Ascending aorta (tissue), 2 donors: ENCODE measurements at regions not wholly inside any gene's neighbourhood (a gene's known extent, or its start where the extent isn't known, plus 50 kb on each side); places are given as distances from the start of the nearest gene placed in this dataset.
"Not testable (repeated sequence)": the region's sequence is repeated elsewhere in the genome, so short reads cannot be mapped to it uniquely, and the experiment has no call there.

Experiments
- DNase-seq, 2 donors: peaks; one replicate each; pipeline ENCODE4 v3.0.0-alpha.2; 2019; ENCODE audit warnings: low spot score in 2 of 2
- H3K27ac ChIP-seq, 2 donors: fragments of 200-600 bp; sonication (generic); one replicate each; pipeline ENCODE4 v1.5.1; 2016 to 2017; ENCODE audit warnings: mild to moderate bottlenecking in 1 of 2
- H3K27me3 ChIP-seq: fragments of 200-600 bp; sonication (generic); one replicate; pipeline ENCODE4 v1.5.1; 2017
- H3K36me3 ChIP-seq, 2 donors: fragments of 200-600 bp; sonication (generic); one replicate each; pipeline ENCODE4 v1.5.1; 2016
- H3K4me1 ChIP-seq, 2 donors: fragments of 200-600 bp; sonication (generic); one replicate each; pipeline ENCODE4 v1.5.1; 2016 to 2017; ENCODE audit warnings: mild to moderate bottlenecking in 1 of 2
- H3K4me3 ChIP-seq, 2 donors: fragments of 200-600 bp; sonication (generic); one replicate each; pipeline ENCODE4 v1.5.1; 2016 to 2017; ENCODE audit warnings: mild to moderate bottlenecking in 1 of 2
- H3K9me3 ChIP-seq, 2 donors: fragments of 200-600 bp; sonication (generic); one replicate each; pipeline ENCODE4 v1.5.1; 2016
- intact Hi-C: fragments of 100-400 bp; cut with DNase I; formaldehyde crosslinking; loops from one replicate; pipeline ENCODE4 v1.15.1; 2023
- TF ChIP-seq, protein P1 (sequence below), 3 experiments: fragments of 200-600 bp in 2 of 3; fragments of 450-650 bp in 1 of 3; sonication (generic) in 2 of 3; IDR thresholded peaks; one replicate each; pipeline ENCODE4 v1.5.1; 2016 to 2019; ENCODE audit warnings: antibody characterized with exemption in 3 of 3, mild to moderate bottlenecking in 1 of 3, moderate library complexity in 1 of 3

DNA sequence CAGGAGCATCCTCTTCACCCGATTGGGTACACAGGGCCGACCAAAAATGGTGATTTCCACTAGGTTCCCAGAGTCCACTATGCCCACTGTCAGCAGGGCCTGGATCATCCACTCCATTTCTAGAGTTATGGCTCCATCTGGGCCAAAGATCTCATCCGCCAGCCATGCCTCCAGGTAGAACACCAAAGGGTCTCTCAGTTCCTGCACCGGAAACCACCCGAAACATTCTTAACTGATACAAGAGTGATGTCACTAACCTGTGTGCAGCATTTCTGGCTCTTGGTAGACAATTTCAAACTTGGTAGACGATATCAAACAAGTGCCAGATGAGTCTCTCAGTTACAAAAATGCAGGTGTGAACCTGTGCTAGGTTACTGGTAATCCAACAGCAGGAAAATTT is 306.1 kb downstream of the BCOR start:
- H3K9me3 ChIP-seq: no peaks in the 10 kb centered on the region
- TF ChIP-seq, protein P1, sequence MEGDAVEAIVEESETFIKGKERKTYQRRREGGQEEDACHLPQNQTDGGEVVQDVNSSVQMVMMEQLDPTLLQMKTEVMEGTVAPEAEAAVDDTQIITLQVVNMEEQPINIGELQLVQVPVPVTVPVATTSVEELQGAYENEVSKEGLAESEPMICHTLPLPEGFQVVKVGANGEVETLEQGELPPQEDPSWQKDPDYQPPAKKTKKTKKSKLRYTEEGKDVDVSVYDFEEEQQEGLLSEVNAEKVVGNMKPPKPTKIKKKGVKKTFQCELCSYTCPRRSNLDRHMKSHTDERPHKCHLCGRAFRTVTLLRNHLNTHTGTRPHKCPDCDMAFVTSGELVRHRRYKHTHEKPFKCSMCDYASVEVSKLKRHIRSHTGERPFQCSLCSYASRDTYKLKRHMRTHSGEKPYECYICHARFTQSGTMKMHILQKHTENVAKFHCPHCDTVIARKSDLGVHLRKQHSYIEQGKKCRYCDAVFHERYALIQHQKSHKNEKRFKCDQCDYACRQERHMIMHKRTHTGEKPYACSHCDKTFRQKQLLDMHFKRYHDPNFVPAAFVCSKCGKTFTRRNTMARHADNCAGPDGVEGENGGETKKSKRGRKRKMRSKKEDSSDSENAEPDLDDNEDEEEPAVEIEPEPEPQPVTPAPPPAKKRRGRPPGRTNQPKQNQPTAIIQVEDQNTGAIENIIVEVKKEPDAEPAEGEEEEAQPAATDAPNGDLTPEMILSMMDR (IDR thresholded peaks at IDR 0.05): no peak
- no peak overlapping the region for H3K27ac ChIP-seq
- H3K4me3 ChIP-seq: no peak overlapping the region
- H3K4me1 ChIP-seq: no peaks in the 10 kb centered on the region
- intact Hi-C loops: no loop called here
- no peaks in the 10 kb centered on the region for H3K36me3 ChIP-seq
- no peaks in the 10 kb centered on the region for H3K27me3 ChIP-seq
- DNase-seq: no peak

DNA sequence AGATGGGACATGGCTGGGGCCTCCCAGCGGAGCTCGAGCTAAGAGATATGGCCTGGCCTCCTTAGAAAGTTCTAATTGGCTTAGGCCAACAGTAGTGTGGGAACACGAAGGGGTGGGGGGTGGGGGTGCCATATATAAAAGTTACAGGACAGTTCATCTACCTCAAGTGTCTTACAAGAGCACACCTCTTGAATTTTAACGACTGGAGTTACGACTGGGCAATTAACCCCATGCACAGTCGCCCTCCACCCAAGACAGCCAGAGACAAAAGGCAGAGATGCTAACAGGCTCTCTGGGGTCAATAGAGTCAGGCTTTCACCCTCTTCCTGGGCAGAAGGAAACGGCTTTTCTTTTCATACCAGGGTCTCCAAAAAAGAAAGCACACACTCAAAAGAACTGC is 302.2 kb downstream of the BCOR start:
- TF ChIP-seq, protein P1 (IDR thresholded peaks at IDR 0.05): no peak
- no peak for DNase-seq
- H3K27me3 ChIP-seq: no peaks in the 10 kb centered on the region
- H3K4me1 ChIP-seq: no peaks in the 10 kb centered on the region
- H3K36me3 ChIP-seq: no peaks in the 10 kb centered on the region
- H3K4me3 ChIP-seq: no peak overlapping the region
- intact Hi-C loops: no loop called here
- H3K27ac ChIP-seq: no peak overlapping the region
- H3K9me3 ChIP-seq: no peaks in the 10 kb centered on the region

DNA sequence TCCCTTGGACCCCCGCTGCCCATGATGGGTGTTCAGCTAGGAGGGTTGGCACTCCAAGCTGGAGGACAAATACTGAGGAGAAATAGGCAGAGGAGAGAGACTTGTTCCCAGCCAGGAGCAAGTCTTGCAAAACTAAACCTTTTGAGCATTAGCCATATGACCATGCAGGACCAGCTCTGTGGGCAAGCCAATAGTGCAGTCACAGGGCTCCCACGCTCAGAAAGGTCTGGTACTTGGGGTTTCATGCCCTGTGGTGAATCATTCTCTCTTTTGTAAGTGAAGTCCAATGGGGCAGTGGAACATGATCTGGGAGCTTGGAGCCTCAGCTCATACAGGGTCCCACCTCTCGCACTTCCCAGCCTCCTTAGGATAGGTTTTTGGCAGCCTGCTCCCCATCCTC is 300.9 kb downstream of the BCOR start:
- Histone ChIP-seq H3K27ac (no peak overlapping the region), H3K9me3 (no peaks in the 10 kb centered on the region), H3K36me3 (no peaks in the 10 kb centered on the region), H3K4me3 (no peak overlapping the region), H3K4me1 (no peaks in the 10 kb centered on the region), H3K27me3 (no peaks in the 10 kb centered on the region)
- TF ChIP-seq, protein P1 (IDR thresholded peaks at IDR 0.05): no peak
- intact Hi-C loops: no loop called here
- no peak for DNase-seq

DNA sequence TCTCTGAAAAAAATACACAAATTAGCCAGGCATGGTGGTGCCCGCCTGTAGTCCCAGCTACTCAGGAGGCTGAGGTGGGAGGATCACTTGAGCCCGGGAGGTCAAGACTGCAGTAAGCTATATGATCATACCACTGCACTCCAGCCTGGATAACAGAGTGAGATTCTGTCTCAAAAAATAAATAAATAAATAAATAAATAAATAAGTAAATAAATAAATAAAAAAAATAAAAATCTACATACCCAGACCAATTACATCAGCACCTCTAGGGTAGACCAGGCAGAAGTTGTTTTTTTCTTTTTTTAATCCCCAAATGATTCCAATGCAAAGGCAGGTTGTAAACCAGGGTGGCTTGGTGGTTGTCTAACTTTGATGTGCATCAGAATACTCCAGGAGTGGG is 299.3 kb downstream of the BCOR start:
- H3K27me3 ChIP-seq, intact Hi-C loops, H3K9me3 ChIP-seq, DNase-seq, H3K4me1 ChIP-seq, H3K36me3 ChIP-seq, H3K27ac ChIP-seq, H3K4me3 ChIP-seq: not testable (repeated sequence)

DNA sequence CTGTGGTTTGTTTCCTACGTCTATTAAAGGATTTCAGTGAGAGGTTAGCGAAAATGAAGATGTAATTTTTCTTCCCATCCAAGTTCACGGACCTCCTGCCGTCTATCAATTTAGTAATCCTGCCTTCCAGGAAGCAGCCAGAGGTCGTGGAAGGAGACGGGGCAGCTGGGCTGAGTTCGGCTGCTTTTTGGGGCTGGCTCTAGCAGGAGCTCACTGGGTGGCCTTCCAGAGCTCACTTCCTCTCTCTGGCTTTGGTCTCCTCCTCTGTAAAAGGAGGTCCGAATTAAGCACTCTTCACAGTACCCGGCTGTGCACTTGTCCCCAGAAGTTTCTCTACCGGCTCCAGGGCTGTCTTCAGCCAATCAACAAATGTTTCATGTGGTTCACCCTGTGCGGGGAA is 295.4 kb downstream of the BCOR start:
- DNase-seq: no peak
- intact Hi-C loops: no loop called here

DNA sequence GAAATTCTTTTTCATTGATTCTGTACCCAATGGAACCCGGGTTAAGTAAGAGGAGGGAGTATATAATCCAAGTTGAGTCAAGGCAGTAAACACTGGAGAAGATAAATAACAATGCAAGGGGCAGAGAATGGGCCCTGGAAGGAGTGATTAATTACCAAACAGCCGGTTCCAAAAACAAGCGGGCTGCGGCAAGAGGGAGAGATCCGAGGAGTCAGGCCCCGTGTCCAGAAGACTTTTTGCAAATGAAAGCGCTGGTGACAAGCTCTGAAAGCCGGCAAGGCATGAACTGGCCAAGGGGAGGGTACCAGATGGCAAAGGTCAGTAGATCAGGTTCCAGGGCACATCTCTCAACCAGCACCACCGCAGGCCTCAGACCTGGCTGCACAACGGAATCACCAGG is 294.9 kb downstream of the BCOR start:
- Histone ChIP-seq H3K4me3 (no peak overlapping the region), H3K9me3 (no peaks in the 10 kb centered on the region), H3K4me1 (no peaks in the 10 kb centered on the region), H3K36me3 (no peaks in the 10 kb centered on the region), H3K27ac (no peak overlapping the region), H3K27me3 (no peaks in the 10 kb centered on the region)
- intact Hi-C loops: no loop called here
- TF ChIP-seq, protein P1 (IDR thresholded peaks at IDR 0.05): no peak
- no peak for DNase-seq

More for the DNA sequence above, 295.4 kb downstream of the BCOR start:
- Histone ChIP-seq H3K4me3 (no peak overlapping the region), H3K36me3 (no peaks in the 10 kb centered on the region), H3K9me3 (no peaks in the 10 kb centered on the region), H3K27me3 (no peaks in the 10 kb centered on the region), H3K4me1 (no peaks in the 10 kb centered on the region), H3K27ac (no peak overlapping the region)
- TF ChIP-seq, protein P1 (IDR thresholded peaks at IDR 0.05): no peak
